Peyer's patch (tissue), 4 donors: ENCODE measurements at regions not wholly inside any gene's neighbourhood (a gene's known extent, or its start where the extent isn't known, plus 50 kb on each side); places are given as distances from the start of the nearest gene placed in this dataset.

Experiments
- POLR2A ChIP-seq, 2 donors: fragments of 450-650 bp; IDR thresholded peaks; one replicate each; pipeline ENCODE4 v1.5.1; 2017; ENCODE audit warnings: antibody characterized with exemption in 2 of 2, mild to moderate bottlenecking in 2 of 2, moderate library complexity in 2 of 2
- TF ChIP-seq, protein P1 (sequence below), 6 experiments: fragments of 450-650 bp in 4 of 6; fragments of 200-600 bp in 2 of 6; sonication (generic) in 1 of 6; IDR thresholded peaks; one replicate each; pipeline ENCODE4 v1.5.1; 2017 to 2019; ENCODE audit warnings: antibody characterized with exemption in 6 of 6, mild to moderate bottlenecking in 3 of 6, moderate library complexity in 1 of 6

DNA sequence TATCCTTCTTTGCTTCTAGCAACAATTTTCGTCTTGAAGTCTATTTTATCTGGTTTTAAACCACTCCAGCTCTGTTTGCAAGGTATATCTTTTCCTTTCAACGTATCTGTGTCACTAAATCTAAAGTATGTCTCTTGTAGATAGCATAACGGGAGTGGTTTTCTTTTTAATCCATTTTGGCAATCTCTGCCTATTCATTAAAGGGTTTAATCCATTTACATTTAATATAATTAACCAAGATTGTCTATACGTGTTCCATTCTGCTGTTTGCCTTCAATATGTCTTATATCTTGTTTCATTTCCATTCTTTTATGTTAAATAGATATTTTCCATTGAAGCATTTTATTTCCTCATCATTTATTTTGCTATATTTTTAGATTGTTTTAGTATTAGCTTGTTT lies 587.9 kb downstream of the C6orf118 start:
- TF ChIP-seq, protein P1, sequence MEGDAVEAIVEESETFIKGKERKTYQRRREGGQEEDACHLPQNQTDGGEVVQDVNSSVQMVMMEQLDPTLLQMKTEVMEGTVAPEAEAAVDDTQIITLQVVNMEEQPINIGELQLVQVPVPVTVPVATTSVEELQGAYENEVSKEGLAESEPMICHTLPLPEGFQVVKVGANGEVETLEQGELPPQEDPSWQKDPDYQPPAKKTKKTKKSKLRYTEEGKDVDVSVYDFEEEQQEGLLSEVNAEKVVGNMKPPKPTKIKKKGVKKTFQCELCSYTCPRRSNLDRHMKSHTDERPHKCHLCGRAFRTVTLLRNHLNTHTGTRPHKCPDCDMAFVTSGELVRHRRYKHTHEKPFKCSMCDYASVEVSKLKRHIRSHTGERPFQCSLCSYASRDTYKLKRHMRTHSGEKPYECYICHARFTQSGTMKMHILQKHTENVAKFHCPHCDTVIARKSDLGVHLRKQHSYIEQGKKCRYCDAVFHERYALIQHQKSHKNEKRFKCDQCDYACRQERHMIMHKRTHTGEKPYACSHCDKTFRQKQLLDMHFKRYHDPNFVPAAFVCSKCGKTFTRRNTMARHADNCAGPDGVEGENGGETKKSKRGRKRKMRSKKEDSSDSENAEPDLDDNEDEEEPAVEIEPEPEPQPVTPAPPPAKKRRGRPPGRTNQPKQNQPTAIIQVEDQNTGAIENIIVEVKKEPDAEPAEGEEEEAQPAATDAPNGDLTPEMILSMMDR (IDR thresholded peaks at IDR 0.05): no peak
- TF ChIP-seq POLR2A (IDR thresholded peaks at IDR 0.05): no peak
